Ascending aorta (tissue), 2 donors: ENCODE measurements at regions not wholly inside any gene's neighbourhood (a gene's known extent, or its start where the extent isn't known, plus 50 kb on each side); places are given as distances from the start of the nearest gene placed in this dataset.

ENCODE experiments used
- DNase-seq, 2 donors: peaks; one replicate each; pipeline ENCODE4 v3.0.0-alpha.2; 2019; ENCODE audit warnings: low spot score in 2 of 2
- H3K27ac ChIP-seq, 2 donors: fragments of 200-600 bp; sonication (generic); one replicate each; pipeline ENCODE4 v1.5.1; 2016 to 2017; ENCODE audit warnings: mild to moderate bottlenecking in 1 of 2
- H3K27me3 ChIP-seq: fragments of 200-600 bp; sonication (generic); one replicate; pipeline ENCODE4 v1.5.1; 2017
- H3K36me3 ChIP-seq, 2 donors: fragments of 200-600 bp; sonication (generic); one replicate each; pipeline ENCODE4 v1.5.1; 2016
- H3K4me1 ChIP-seq, 2 donors: fragments of 200-600 bp; sonication (generic); one replicate each; pipeline ENCODE4 v1.5.1; 2016 to 2017; ENCODE audit warnings: mild to moderate bottlenecking in 1 of 2
- H3K4me3 ChIP-seq, 2 donors: fragments of 200-600 bp; sonication (generic); one replicate each; pipeline ENCODE4 v1.5.1; 2016 to 2017; ENCODE audit warnings: mild to moderate bottlenecking in 1 of 2
- H3K9me3 ChIP-seq, 2 donors: fragments of 200-600 bp; sonication (generic); one replicate each; pipeline ENCODE4 v1.5.1; 2016
- CTCF ChIP-seq, 3 experiments: fragments of 200-600 bp in 2 of 3; fragments of 450-650 bp in 1 of 3; sonication (generic) in 2 of 3; IDR thresholded peaks; one replicate each; pipeline ENCODE4 v1.5.1; 2016 to 2019; ENCODE audit warnings: antibody characterized with exemption in 3 of 3, mild to moderate bottlenecking in 1 of 3, moderate library complexity in 1 of 3
- intact Hi-C: fragments of 100-400 bp; cut with DNase I; formaldehyde crosslinking; loops from one replicate; pipeline ENCODE4 v1.15.1; 2023

GRCh38 chr2:7269106-7269643 is 352.0 kb downstream of the RNF144A start:
- no peak overlapping the region for H3K4me3 ChIP-seq
- no peaks in the 10 kb centered on the region for H3K36me3 ChIP-seq
- no peaks in the 10 kb centered on the region for H3K27me3 ChIP-seq
- no peak overlapping the region for H3K27ac ChIP-seq
- DNase-seq: no peak
- H3K9me3 ChIP-seq: no peaks in the 10 kb centered on the region
- no peaks in the 10 kb centered on the region for H3K4me1 ChIP-seq
- intact Hi-C loops: no loop called here
- no peak for TF ChIP-seq CTCF (IDR thresholded peaks at IDR 0.05)

- no peaks in the 10 kb centered on the region for H3K4me1 ChIP-seq
- H3K4me3 ChIP-seq: no peak overlapping the region
- no peaks in the 10 kb centered on the region for H3K36me3 ChIP-seq
- no peak overlapping the region for H3K27ac ChIP-seq
- no peaks in the 10 kb centered on the region for H3K9me3 ChIP-seq
- H3K27me3 ChIP-seq: no peaks in the 10 kb centered on the region
- no peak for TF ChIP-seq CTCF (IDR thresholded peaks at IDR 0.05)
- no peak for DNase-seq
- intact Hi-C loops: no loop called here
These were observed 352.8 kb downstream of the RNF144A start for GRCh38 chr2:7270011-7270431.

GRCh38 chr2:7272210-7272609 is 355.0 kb downstream of the RNF144A start:
- Histone ChIP-seq H3K27me3 (no peaks in the 10 kb centered on the region), H3K4me1 (no peaks in the 10 kb centered on the region), H3K4me3 (no peak overlapping the region), H3K9me3 (no peaks in the 10 kb centered on the region), H3K36me3 (no peaks in the 10 kb centered on the region), H3K27ac (no peak overlapping the region)
- no peak for DNase-seq
- intact Hi-C loops: no loop called here
- no peak for TF ChIP-seq CTCF (IDR thresholded peaks at IDR 0.05)

GRCh38 chr2:7278984-7279383 is 361.8 kb downstream of the RNF144A start:
- no peaks in the 10 kb centered on the region for H3K4me1 ChIP-seq
- intact Hi-C loops: no loop called here
- H3K4me3 ChIP-seq: no peak overlapping the region
- H3K9me3 ChIP-seq: no peaks in the 10 kb centered on the region
- H3K36me3 ChIP-seq: no peaks in the 10 kb centered on the region
- H3K27me3 ChIP-seq: no peaks in the 10 kb centered on the region
- H3K27ac ChIP-seq: no peak overlapping the region
- TF ChIP-seq CTCF (IDR thresholded peaks at IDR 0.05): no peak
- no peak for DNase-seq

DNA sequence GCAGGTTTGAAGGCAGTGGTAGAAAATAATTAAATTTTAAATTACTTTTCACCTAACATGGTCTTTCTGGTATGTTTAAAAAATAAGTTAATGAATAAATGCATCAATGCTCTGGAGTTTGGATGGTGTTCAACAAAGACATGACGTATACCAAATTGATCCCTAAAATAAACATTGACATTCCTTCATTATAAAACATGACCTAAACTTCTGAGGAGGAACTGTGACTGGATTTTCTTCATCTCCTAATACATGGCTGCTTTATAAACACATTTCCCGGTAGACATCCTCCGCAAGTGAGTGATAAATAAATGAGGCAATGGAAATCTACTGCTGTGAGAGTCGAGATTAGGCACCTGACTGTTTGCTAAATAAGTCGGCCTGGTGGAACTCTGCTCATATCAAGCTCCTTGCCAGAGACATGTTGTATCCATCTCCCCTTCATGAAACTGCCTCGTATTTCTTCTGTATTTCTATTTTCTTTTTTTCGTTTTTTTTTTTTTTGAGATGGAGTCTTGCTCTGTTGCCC is 362.3 kb downstream of the RNF144A start:
- DNase-seq: no peak
- Histone ChIP-seq H3K4me1 (no peaks in the 10 kb centered on the region), H3K27ac (no peak overlapping the region), H3K4me3 (no peak overlapping the region), H3K36me3 (no peaks in the 10 kb centered on the region), H3K27me3 (no peaks in the 10 kb centered on the region), H3K9me3 (no peaks in the 10 kb centered on the region)
- intact Hi-C loops: no loop called here
- TF ChIP-seq CTCF (IDR thresholded peaks at IDR 0.05): no peak

DNA sequence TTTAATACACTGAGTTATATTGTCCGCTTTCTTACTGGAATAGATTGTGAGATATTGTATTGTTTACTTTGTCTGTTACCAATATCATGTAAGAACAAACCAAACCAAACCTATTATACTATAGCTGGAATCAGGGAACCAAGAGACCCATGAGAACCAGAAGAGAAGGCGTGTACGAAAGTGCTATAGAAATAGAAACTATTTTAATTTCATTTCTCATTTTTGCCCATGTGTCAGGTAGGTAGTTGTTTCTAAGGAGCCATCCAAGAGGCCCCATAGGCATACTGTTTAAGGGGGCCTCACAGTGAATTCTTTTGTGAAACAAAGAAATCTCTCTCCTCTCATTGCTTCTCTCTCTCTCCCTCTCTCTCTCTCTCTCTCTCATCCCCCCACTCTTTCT is 363.6 kb downstream of the RNF144A start:
- intact Hi-C loops: no loop called here

More for the DNA sequence above, 363.6 kb downstream of the RNF144A start:
- Histone ChIP-seq H3K9me3 (no peaks in the 10 kb centered on the region), H3K36me3 (no peaks in the 10 kb centered on the region), H3K4me1 (no peaks in the 10 kb centered on the region), H3K27ac (no peak overlapping the region), H3K27me3 (no peaks in the 10 kb centered on the region), H3K4me3 (no peak overlapping the region)
- no peak for TF ChIP-seq CTCF (IDR thresholded peaks at IDR 0.05)
- no peak for DNase-seq
